Hepatocyte (in vitro differentiated cells): ENCODE measurements at regions not wholly inside any gene's neighbourhood (a gene's known extent, or its start where the extent isn't known, plus 50 kb on each side); places are given as distances from the start of the nearest gene placed in this dataset.
A peak's percentile ranks its signal among the peaks of the same experiment; 100 is the strongest.

ENCODE experiments used
- DNase-seq: peaks from one replicate; pipeline ENCODE4 v3.0.0-alpha.2; 2016; ENCODE audit warnings: low spot score
- H2AFZ ChIP-seq: fragments of 200-600 bp; sonication (generic); 2 replicates; pipeline ENCODE4 v1.6.0; 2016; ENCODE audit warnings: antibody characterized with exemption, mild to moderate bottlenecking
- H3K27ac ChIP-seq: fragments of 200-600 bp; sonication (generic); 2 replicates; pipeline ENCODE4 v1.5.1; 2016; ENCODE audit warnings: mild to moderate bottlenecking
- H3K27me3 ChIP-seq: fragments of 200-600 bp; sonication (generic); 2 replicates; pipeline ENCODE4 v1.6.1; 2016
- H3K36me3 ChIP-seq: fragments of 200-600 bp; sonication (generic); replicated peaks from 2 replicates; pipeline ENCODE4 v1.5.1; 2016; ENCODE audit warnings: low read depth; ENCODE audit not compliant: insufficient read depth
- H3K4me1 ChIP-seq: fragments of 200-600 bp; sonication (generic); 2 replicates; pipeline ENCODE4 v1.5.1; 2016; ENCODE audit warnings: mild to moderate bottlenecking, moderate library complexity; ENCODE audit not compliant: insufficient read depth
- H3K4me2 ChIP-seq: fragments of 200-600 bp; sonication (generic); 2 replicates; pipeline ENCODE4 v1.6.0; 2016
- H3K4me3 ChIP-seq: fragments of 200-600 bp; sonication (generic); 2 replicates; pipeline ENCODE4 v1.5.1; 2016; ENCODE audit warnings: mild to moderate bottlenecking
- H3K79me2 ChIP-seq: fragments of 200-600 bp; sonication (generic); 2 replicates; pipeline ENCODE4 v1.6.0; 2017; ENCODE audit warnings: mild to moderate bottlenecking
- H3K9me2 ChIP-seq: fragments of 200-600 bp; sonication (generic); replicated peaks from 2 replicates; pipeline ENCODE4 v1.6.0; 2017; ENCODE audit warnings: mild to moderate bottlenecking; ENCODE audit not compliant: insufficient read depth
- H3K9me3 ChIP-seq: fragments of 200-600 bp; sonication (generic); 2 replicates; pipeline ENCODE4 v1.5.1; 2016; ENCODE audit warnings: low read depth, mild to moderate bottlenecking
- H4K20me1 ChIP-seq: fragments of 200-600 bp; sonication (generic); 2 replicates; pipeline ENCODE4 v1.6.0; 2016; ENCODE audit warnings: mild to moderate bottlenecking; ENCODE audit not compliant: insufficient read depth, poor library complexity, severe bottlenecking
- CTCF ChIP-seq: fragments of 200-600 bp; sonication (generic); IDR thresholded peaks from 2 replicates; pipeline ENCODE4 v1.5.1; 2016; ENCODE audit warnings: antibody characterized with exemption, mild to moderate bottlenecking; ENCODE audit not compliant: poor library complexity
- EZH2 ChIP-seq: fragments of 200-600 bp; sonication (generic); IDR thresholded peaks from 2 replicates; pipeline ENCODE4 v1.6.1; 2016; ENCODE audit warnings: antibody characterized with exemption, mild to moderate bottlenecking, borderline replicate concordance
- EZH2phosphoT487 ChIP-seq: fragments of 200-600 bp; sonication (generic); IDR thresholded peaks from one replicate; pipeline ENCODE4 v1.6.1; 2018; ENCODE audit warnings: antibody characterized with exemption, mild to moderate bottlenecking, low read depth, moderate library complexity; ENCODE audit not compliant: unreplicated experiment, severe bottlenecking
- WGBS: methylation state at CpG from one replicate; pipeline ENCODE4 v1.1.6; 2016; ENCODE audit warnings: low lambda C conversion rate; ENCODE audit errors: missing lambda C conversion rate; 5-methylcytosine and 5-hydroxymethylcytosine counted together

GRCh38 chr14:61607570-61608244 is 87.6 kb upstream of the HIF1A start:
- no peaks in the 10 kb centered on the region for H3K9me2 ChIP-seq
- no peaks in the 10 kb centered on the region for H3K36me3 ChIP-seq
- no peak for TF ChIP-seq EZH2phosphoT487
- no peak for TF ChIP-seq CTCF
- no peak for TF ChIP-seq EZH2
- H3K4me3 ChIP-seq: no peak overlapping the region
- H4K20me1 ChIP-seq: no peaks in the 10 kb centered on the region
- no peak for DNase-seq
- H3K4me2 ChIP-seq: no peak overlapping the region
- no peak overlapping the region for H3K27ac ChIP-seq
- peaks cover 43% of the 10 kb centered on the region for H3K4me1 ChIP-seq
- no peaks in the 10 kb centered on the region for H3K9me3 ChIP-seq
- no peaks in the 10 kb centered on the region for H3K27me3 ChIP-seq
- 80% methylated on average over 7 of the region's 7 CpGs for WGBS
- no peak overlapping the region for H2AFZ ChIP-seq
- H3K79me2 ChIP-seq: no peaks in the 10 kb centered on the region

GRCh38 chr14:61608245-61609165 is 86.8 kb upstream of the HIF1A start:
- no peak overlapping the region for H2AFZ ChIP-seq
- no peaks in the 10 kb centered on the region for H3K79me2 ChIP-seq
- H3K27me3 ChIP-seq: no peaks in the 10 kb centered on the region
- no peaks in the 10 kb centered on the region for H3K9me2 ChIP-seq
- 51% methylated on average over 8 of the region's 8 CpGs for WGBS
- peaks cover 40% of the 10 kb centered on the region for H3K4me1 ChIP-seq
- no peaks in the 10 kb centered on the region for H3K9me3 ChIP-seq
- no peaks in the 10 kb centered on the region for H4K20me1 ChIP-seq
- DNase-seq: no peak
- H3K36me3 ChIP-seq: no peaks in the 10 kb centered on the region
- H3K4me3 ChIP-seq: no peak overlapping the region
- TF ChIP-seq CTCF (no peak), EZH2 (no peak), EZH2phosphoT487 (no peak)
- H3K27ac ChIP-seq: peak overlapping the region; percentile 43
- no peak overlapping the region for H3K4me2 ChIP-seq

GRCh38 chr14:61609191-61609843 is 86.0 kb upstream of the HIF1A start:
- Histone ChIP-seq H3K4me2 (peak overlapping the region; percentile 1), H3K27ac (peak overlapping the region; percentile 43)
- 58% methylated on average over 10 of the region's 10 CpGs for WGBS

More at GRCh38 chr14:61609191-61609843, 86.0 kb upstream of the HIF1A start:
- Histone ChIP-seq H3K4me3 (no peak overlapping the region), H3K27me3 (no peaks in the 10 kb centered on the region), H3K9me2 (no peaks in the 10 kb centered on the region), H3K79me2 (no peaks in the 10 kb centered on the region), H3K36me3 (no peaks in the 10 kb centered on the region), H4K20me1 (no peaks in the 10 kb centered on the region), H2AFZ (no peak overlapping the region), H3K4me1 (peaks cover 40% of the 10 kb centered on the region), H3K9me3 (no peaks in the 10 kb centered on the region)
- no peak for TF ChIP-seq EZH2
- no peak for TF ChIP-seq EZH2phosphoT487
- no peak for TF ChIP-seq CTCF
- DNase-seq: no peak
